SU-DHL-6 (cell line): ENCODE measurements at regions not wholly inside any gene's neighbourhood (a gene's known extent, or its start where the extent isn't known, plus 50 kb on each side); places are given as distances from the start of the nearest gene placed in this dataset.

Source experiments
- H2AFZ ChIP-seq: fragments of 200-600 bp; sonication (generic); 2 replicates; pipeline ENCODE4 v1.6.1; 2014; ENCODE audit warnings: low read depth, mild to moderate bottlenecking, moderate library complexity, mixed read lengths, antibody characterized with exemption, low read length; ENCODE audit not compliant: severe bottlenecking
- H3F3A ChIP-seq: fragments of 200-600 bp; shearing (Covaris generic); 2 replicates; pipeline ENCODE4 v1.6.0; 2016; ENCODE audit warnings: antibody characterized with exemption, mild to moderate bottlenecking; ENCODE audit not compliant: insufficient read depth
- H3K27ac ChIP-seq: fragments of 200-600 bp; sonication (generic); 2 replicates; pipeline ENCODE4 v1.5.1; 2016; ENCODE audit warnings: low read depth, mild to moderate bottlenecking, low read length, moderate library complexity, mixed read lengths
- H3K27me3 ChIP-seq: fragments of 200-600 bp; sonication (generic), shearing (Covaris generic); 2 replicates; pipeline ENCODE4 v1.6.0; 2014; ENCODE audit warnings: mild to moderate bottlenecking, low read length
- H3K36me3 ChIP-seq: fragments of 200-600 bp; sonication (generic); 2 replicates; pipeline ENCODE4 v1.6.1; 2014; ENCODE audit warnings: mild to moderate bottlenecking, low read length, mixed read lengths
- H3K4me2 ChIP-seq: fragments of 300-600, 200-600 bp; shearing (Covaris generic), sonication (generic); 2 replicates; pipeline ENCODE4 v1.6.0; 2014; ENCODE audit warnings: low read length, low read depth, mild to moderate bottlenecking; ENCODE audit not compliant: poor library complexity, severe bottlenecking
- H3K4me3 ChIP-seq: fragments of 200-600 bp; sonication (generic); 2 replicates; pipeline ENCODE4 v1.5.1; 2014; ENCODE audit warnings: antibody characterized with exemption, low read length, mild to moderate bottlenecking, mixed read lengths; ENCODE audit not compliant: insufficient read depth, poor library complexity, severe bottlenecking
- H3K79me2 ChIP-seq: fragments of 200-600 bp; sonication (generic); 2 replicates; pipeline ENCODE4 v1.6.1; 2014; ENCODE audit warnings: mild to moderate bottlenecking, low read length, moderate library complexity; ENCODE audit not compliant: insufficient read depth
- H3K9ac ChIP-seq: fragments of 200-600 bp; sonication (generic); 2 replicates; pipeline ENCODE4 v1.7.0; 2014; ENCODE audit warnings: mild to moderate bottlenecking, low read length
- H3K9me2 ChIP-seq: fragments of 200-600 bp; sonication (generic); replicated peaks from 2 replicates; pipeline ENCODE4 v1.6.1; 2014; ENCODE audit warnings: low read length; ENCODE audit not compliant: insufficient read depth
- H3K9me3 ChIP-seq: fragments of 200-600 bp; sonication (generic); 2 replicates; pipeline ENCODE4 v1.6.1; 2014; ENCODE audit warnings: low read length, mixed read lengths; ENCODE audit not compliant: insufficient read depth
- H4K20me1 ChIP-seq: fragments of 200-600 bp; sonication (generic); 2 replicates; pipeline ENCODE4 v1.6.1; 2014; ENCODE audit warnings: low read depth, mild to moderate bottlenecking, antibody characterized with exemption, low read length, moderate library complexity, mixed read lengths
- CTCF ChIP-seq: fragments of 200-600 bp; sonication (generic); IDR thresholded peaks from one replicate; pipeline ENCODE4 v1.5.1; 2017; ENCODE audit warnings: antibody characterized with exemption, mild to moderate bottlenecking, low read length, moderate library complexity; ENCODE audit not compliant: insufficient read depth, poor library complexity, severe bottlenecking
- EZH2phosphoT487 ChIP-seq: fragments of 200-600 bp; sonication (generic), shearing (Covaris generic); conservative IDR thresholded peaks from 2 replicates; pipeline ENCODE4 v1.6.1; 2018; ENCODE audit warnings: mild to moderate bottlenecking, antibody characterized with exemption, low read length, moderate library complexity, mixed read lengths

DNA sequence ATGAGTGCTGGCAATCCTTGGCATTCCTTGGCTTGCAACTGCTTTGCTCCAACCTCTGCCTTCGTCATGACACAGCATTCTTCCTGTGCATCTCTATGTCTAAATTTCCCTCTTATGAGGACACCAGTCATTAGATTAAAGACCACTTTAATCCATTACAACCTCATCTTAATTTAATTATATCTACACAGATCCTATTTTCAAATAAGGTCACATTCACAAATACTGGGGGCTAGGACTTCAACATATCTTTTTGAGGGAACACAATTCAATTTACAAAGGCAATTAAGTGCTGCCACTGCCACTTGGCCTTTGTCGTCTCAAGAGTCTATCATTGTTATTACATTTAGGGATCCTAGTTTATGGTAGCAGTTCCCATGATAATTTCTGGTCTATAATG lies 163.7 kb upstream of the PPP1R2C start:
- Histone ChIP-seq H3K9me3 (no peaks in the 10 kb centered on the region), H3K9me2 (no peaks in the 10 kb centered on the region), H3K27ac (peak overlapping the region; percentile 100), H3K79me2 (no peaks in the 10 kb centered on the region), H3K9ac (peak overlapping the region; percentile 72; the same call in 1 of the 2 replicates), H3K4me2 (peak overlapping the region; percentile 73), H3F3A (peaks cover 54% of the 10 kb centered on the region), H3K4me3 (no peak overlapping the region), H3K27me3 (no peaks in the 10 kb centered on the region), H2AFZ (no peak overlapping the region), H3K36me3 (peaks cover 6% of the 10 kb centered on the region; the same call in 1 of the 2 replicates), H4K20me1 (no peaks in the 10 kb centered on the region)
- TF ChIP-seq EZH2phosphoT487: no peak
- no peak for TF ChIP-seq CTCF

- Histone ChIP-seq H3K9me2 (no peaks in the 10 kb centered on the region), H3K4me3 (no peak overlapping the region), H3K9me3 (no peaks in the 10 kb centered on the region), H3K9ac (peak overlapping the region; percentile 72), H3K79me2 (no peaks in the 10 kb centered on the region), H3K36me3 (peaks cover 6% of the 10 kb centered on the region; the same call in 1 of the 2 replicates), H2AFZ (no peak overlapping the region), H3K27me3 (no peaks in the 10 kb centered on the region), H4K20me1 (no peaks in the 10 kb centered on the region), H3F3A (peaks cover 41% of the 10 kb centered on the region), H3K27ac (peak overlapping the region; percentile 100), H3K4me2 (peak overlapping the region; percentile 79)
- TF ChIP-seq CTCF (no peak), EZH2phosphoT487 (no peak)
These were observed 165.3 kb upstream of the PPP1R2C start for GRCh38 chrX:42943051-42943974.

GRCh38 chrX:42944381-42944998 lies 166.5 kb upstream of the PPP1R2C start:
- H3K4me2 ChIP-seq: peak overlapping the region; percentile 79
- H3K36me3 ChIP-seq: peaks cover 6% of the 10 kb centered on the region; the same call in 1 of the 2 replicates
- H4K20me1 ChIP-seq: no peaks in the 10 kb centered on the region
- H3K27me3 ChIP-seq: no peaks in the 10 kb centered on the region
- no peak for TF ChIP-seq CTCF
- H3K9me2 ChIP-seq: no peaks in the 10 kb centered on the region
- H3K4me3 ChIP-seq: no peak overlapping the region
- peaks cover 41% of the 10 kb centered on the region for H3F3A ChIP-seq
- no peaks in the 10 kb centered on the region for H3K9me3 ChIP-seq
- peak overlapping the region; percentile 70 for H3K9ac ChIP-seq
- H3K79me2 ChIP-seq: no peaks in the 10 kb centered on the region
- H3K27ac ChIP-seq: peak overlapping the region; percentile 100
- H2AFZ ChIP-seq: no peak overlapping the region
